ENCODE measurements at regions not wholly inside any gene's neighbourhood (a gene's known extent, or its start where the extent isn't known, plus 50 kb on each side); places are given as distances from the start of the nearest gene placed in this dataset.

DNA sequence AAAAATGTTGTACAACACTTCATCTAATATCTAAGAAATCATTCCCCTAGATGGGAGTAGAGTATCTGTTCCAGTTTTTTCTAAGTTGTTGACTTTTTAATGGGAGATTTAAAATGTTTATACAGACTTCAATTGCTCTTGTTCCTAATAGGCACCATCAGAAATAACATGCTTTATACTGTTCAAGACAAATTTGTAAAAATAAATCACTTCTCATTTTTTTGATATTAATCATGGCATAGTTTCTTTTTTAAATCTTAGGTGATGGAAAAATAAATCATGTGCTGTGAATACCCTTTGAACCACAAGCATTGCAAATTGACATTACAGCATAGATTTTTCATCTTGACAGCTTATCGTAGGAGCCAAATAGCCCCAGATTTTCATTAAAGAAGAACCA is 473.5 kb upstream of the MGAT4C start:
- no peak for DNase-seq
- no peaks in the 10 kb centered on the region for H3K4me1 ChIP-seq (ENCODE audit: control extremely low read depth in 1 of 4, control insufficient read depth in 4 of 4, insufficient read depth in 4 of 4, low read length in 3 of 4)
- ChIA-PET CTCF (no interaction called here), POLR2A (no interaction called here)
- WGBS (ENCODE audit: insufficient coverage), result no CpG with 5 or more reads among the region's 1 CpG
- H3K36me3 ChIP-seq (ENCODE audit: control insufficient read depth in 4 of 4, insufficient read depth in 4 of 4, low read length in 3 of 4), result no peaks in the 10 kb centered on the region
- H3K27me3 ChIP-seq (replicated peaks in 2 of 5; ENCODE audit: control insufficient read depth in 4 of 5, insufficient read depth in 5 of 5, low read length in 4 of 5), result no peaks in the 10 kb centered on the region
- H3K27ac ChIP-seq (ENCODE audit: insufficient read depth in 1 of 2, low read depth in 1 of 2, low read length in 2 of 2, poor library complexity in 1 of 2, severe bottlenecking in 2 of 2), result no peak overlapping the region
- H3K4me3 ChIP-seq (ENCODE audit: control insufficient read depth in 1 of 7, extremely low read depth in 1 of 7, insufficient read depth in 4 of 7, low read depth in 2 of 7, low read length in 6 of 7), result no peak overlapping the region
- no peaks in the 10 kb centered on the region for H3K9me3 ChIP-seq (ENCODE audit: control extremely low read depth in 1 of 5, control insufficient read depth in 4 of 5, insufficient read depth in 2 of 5, low read depth in 1 of 5, low read length in 4 of 5)

DNA sequence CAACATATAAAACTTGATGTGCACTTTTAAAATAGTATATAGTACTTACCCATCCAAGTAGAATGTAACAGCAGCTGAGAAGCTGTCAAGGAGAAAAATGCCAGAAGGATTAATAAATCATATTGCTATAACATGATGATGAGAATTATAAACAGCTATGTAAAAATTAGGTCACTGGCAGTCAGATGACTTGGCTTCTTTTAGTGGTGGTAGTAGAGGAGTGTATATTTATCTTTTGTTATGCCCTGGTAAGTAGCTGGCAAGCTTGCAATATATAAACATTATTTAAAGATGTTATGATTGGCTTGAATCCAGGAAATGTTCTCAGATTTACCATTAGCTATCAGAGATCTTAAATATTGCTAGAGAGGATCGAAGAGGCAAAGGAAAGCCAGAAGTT is 471.0 kb upstream of the MGAT4C start:
- Histone ChIP-seq H3K27ac (ENCODE audit: insufficient read depth in 1 of 2, low read depth in 1 of 2, low read length in 2 of 2, poor library complexity in 1 of 2, severe bottlenecking in 2 of 2) (no peak overlapping the region), H3K27me3 (replicated peaks in 2 of 5; ENCODE audit: control insufficient read depth in 4 of 5, insufficient read depth in 5 of 5, low read length in 4 of 5) (no peaks in the 10 kb centered on the region), H3K36me3 (ENCODE audit: control insufficient read depth in 4 of 4, insufficient read depth in 4 of 4, low read length in 3 of 4) (no peaks in the 10 kb centered on the region), H3K9me3 (ENCODE audit: control extremely low read depth in 1 of 5, control insufficient read depth in 4 of 5, insufficient read depth in 2 of 5, low read depth in 1 of 5, low read length in 4 of 5) (no peaks in the 10 kb centered on the region), H3K4me1 (ENCODE audit: control extremely low read depth in 1 of 4, control insufficient read depth in 4 of 4, insufficient read depth in 4 of 4, low read length in 3 of 4) (no peaks in the 10 kb centered on the region), H3K4me3 (ENCODE audit: control insufficient read depth in 1 of 7, extremely low read depth in 1 of 7, insufficient read depth in 4 of 7, low read depth in 2 of 7, low read length in 6 of 7) (no peak overlapping the region)
- no CpG with 5 or more reads among the region's 1 CpG for WGBS (ENCODE audit: insufficient coverage)
- no peak for DNase-seq
- ChIA-PET CTCF (no interaction called here), POLR2A (no interaction called here)

GRCh38 chr12:86724716-86725115 is 468.5 kb upstream of the MGAT4C start:
- Histone ChIP-seq H3K27me3 (replicated peaks in 2 of 5; ENCODE audit: control insufficient read depth in 4 of 5, insufficient read depth in 5 of 5, low read length in 4 of 5) (no peaks in the 10 kb centered on the region), H3K9me3 (ENCODE audit: control extremely low read depth in 1 of 5, control insufficient read depth in 4 of 5, insufficient read depth in 2 of 5, low read depth in 1 of 5, low read length in 4 of 5) (no peaks in the 10 kb centered on the region), H3K4me1 (ENCODE audit: control extremely low read depth in 1 of 4, control insufficient read depth in 4 of 4, insufficient read depth in 4 of 4, low read length in 3 of 4) (no peaks in the 10 kb centered on the region), H3K36me3 (ENCODE audit: control insufficient read depth in 4 of 4, insufficient read depth in 4 of 4, low read length in 3 of 4) (no peaks in the 10 kb centered on the region), H3K27ac (ENCODE audit: insufficient read depth in 1 of 2, low read depth in 1 of 2, low read length in 2 of 2, poor library complexity in 1 of 2, severe bottlenecking in 2 of 2) (no peak overlapping the region), H3K4me3 (ENCODE audit: control insufficient read depth in 1 of 7, extremely low read depth in 1 of 7, insufficient read depth in 4 of 7, low read depth in 2 of 7, low read length in 6 of 7) (no peak overlapping the region)
- no peak for DNase-seq
- POLR2A ChIA-PET, result no interaction called here
- CTCF ChIA-PET, result interaction anchor here (0.6 kb wide), 1 partner anchor 685 kb away, joined by 3 read pairs; no protein-coding TSS in a partner anchor
- no CpG with 5 or more reads among the region's 1 CpG for WGBS (ENCODE audit: insufficient coverage)

- Histone ChIP-seq H3K4me3 (ENCODE audit: control insufficient read depth in 1 of 7, extremely low read depth in 1 of 7, insufficient read depth in 4 of 7, low read depth in 2 of 7, low read length in 6 of 7) (no peak overlapping the region), H3K27ac (ENCODE audit: insufficient read depth in 1 of 2, low read depth in 1 of 2, low read length in 2 of 2, poor library complexity in 1 of 2, severe bottlenecking in 2 of 2) (no peak overlapping the region), H3K4me1 (ENCODE audit: control extremely low read depth in 1 of 4, control insufficient read depth in 4 of 4, insufficient read depth in 4 of 4, low read length in 3 of 4) (no peaks in the 10 kb centered on the region), H3K36me3 (ENCODE audit: control insufficient read depth in 4 of 4, insufficient read depth in 4 of 4, low read length in 3 of 4) (no peaks in the 10 kb centered on the region), H3K27me3 (replicated peaks in 2 of 5; ENCODE audit: control insufficient read depth in 4 of 5, insufficient read depth in 5 of 5, low read length in 4 of 5) (no peaks in the 10 kb centered on the region), H3K9me3 (ENCODE audit: control extremely low read depth in 1 of 5, control insufficient read depth in 4 of 5, insufficient read depth in 2 of 5, low read depth in 1 of 5, low read length in 4 of 5) (no peaks in the 10 kb centered on the region)
- ChIA-PET POLR2A (no interaction called here), CTCF (no interaction called here)
- no peak for DNase-seq
- 78% methylated on average over 2 of the region's 2 CpGs for WGBS (ENCODE audit: insufficient coverage)
Measured at GRCh38 chr12:86723326-86723725, 467.1 kb upstream of the MGAT4C start.

- Histone ChIP-seq H3K4me3 (ENCODE audit: control insufficient read depth in 1 of 7, extremely low read depth in 1 of 7, insufficient read depth in 4 of 7, low read depth in 2 of 7, low read length in 6 of 7) (no peak overlapping the region), H3K36me3 (ENCODE audit: control insufficient read depth in 4 of 4, insufficient read depth in 4 of 4, low read length in 3 of 4) (no peaks in the 10 kb centered on the region), H3K9me3 (ENCODE audit: control extremely low read depth in 1 of 5, control insufficient read depth in 4 of 5, insufficient read depth in 2 of 5, low read depth in 1 of 5, low read length in 4 of 5) (no peaks in the 10 kb centered on the region), H3K4me1 (ENCODE audit: control extremely low read depth in 1 of 4, control insufficient read depth in 4 of 4, insufficient read depth in 4 of 4, low read length in 3 of 4) (no peaks in the 10 kb centered on the region), H3K27me3 (replicated peaks in 2 of 5; ENCODE audit: control insufficient read depth in 4 of 5, insufficient read depth in 5 of 5, low read length in 4 of 5) (no peaks in the 10 kb centered on the region), H3K27ac (ENCODE audit: insufficient read depth in 1 of 2, low read depth in 1 of 2, low read length in 2 of 2, poor library complexity in 1 of 2, severe bottlenecking in 2 of 2) (no peak overlapping the region)
- CTCF ChIA-PET, result no interaction called here
- POLR2A ChIA-PET, result no interaction called here
- 82% methylated on average over 3 of the region's 5 CpGs for WGBS (ENCODE audit: insufficient coverage)
- no peak for DNase-seq
Measured at GRCh38 chr12:86721713-86722397, 465.7 kb upstream of the MGAT4C start.

GRCh38 chr12:86719381-86719780 is 463.2 kb upstream of the MGAT4C start:
- no peaks in the 10 kb centered on the region for H3K36me3 ChIP-seq (ENCODE audit: control insufficient read depth in 4 of 4, insufficient read depth in 4 of 4, low read length in 3 of 4)
- no peaks in the 10 kb centered on the region for H3K27me3 ChIP-seq (replicated peaks in 2 of 5; ENCODE audit: control insufficient read depth in 4 of 5, insufficient read depth in 5 of 5, low read length in 4 of 5)
- ChIA-PET CTCF (no interaction called here), POLR2A (no interaction called here)
- H3K9me3 ChIP-seq (ENCODE audit: control extremely low read depth in 1 of 5, control insufficient read depth in 4 of 5, insufficient read depth in 2 of 5, low read depth in 1 of 5, low read length in 4 of 5), result no peaks in the 10 kb centered on the region
- H3K4me3 ChIP-seq (ENCODE audit: control insufficient read depth in 1 of 7, extremely low read depth in 1 of 7, insufficient read depth in 4 of 7, low read depth in 2 of 7, low read length in 6 of 7), result no peak overlapping the region
- no CpG with 5 or more reads among the region's 1 CpG for WGBS (ENCODE audit: insufficient coverage)
- H3K27ac ChIP-seq (ENCODE audit: insufficient read depth in 1 of 2, low read depth in 1 of 2, low read length in 2 of 2, poor library complexity in 1 of 2, severe bottlenecking in 2 of 2), result no peak overlapping the region
- H3K4me1 ChIP-seq (ENCODE audit: control extremely low read depth in 1 of 4, control insufficient read depth in 4 of 4, insufficient read depth in 4 of 4, low read length in 3 of 4), result no peaks in the 10 kb centered on the region
- DNase-seq, result no peak

DNA sequence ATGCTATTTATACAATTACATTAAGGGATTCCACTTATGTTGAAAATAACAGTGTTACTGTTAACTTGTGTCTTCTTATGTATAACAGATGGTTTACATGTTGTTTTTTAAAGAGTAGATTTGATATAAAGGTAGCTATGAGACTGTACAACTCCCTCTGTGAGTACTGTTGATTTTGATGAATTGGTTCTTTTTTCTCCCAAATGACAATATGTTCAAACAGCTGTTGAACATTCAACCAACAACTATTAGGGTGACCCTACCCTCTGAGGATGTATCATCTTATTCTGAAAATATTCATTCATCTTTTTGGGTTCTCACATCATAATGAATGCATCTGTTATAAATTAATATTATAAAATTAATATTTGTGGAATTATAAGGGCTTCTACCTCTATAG is 456.9 kb upstream of the MGAT4C start:
- Histone ChIP-seq H3K4me1 (ENCODE audit: control extremely low read depth in 1 of 4, control insufficient read depth in 4 of 4, insufficient read depth in 4 of 4, low read length in 3 of 4) (no peaks in the 10 kb centered on the region), H3K27me3 (replicated peaks in 2 of 5; ENCODE audit: control insufficient read depth in 4 of 5, insufficient read depth in 5 of 5, low read length in 4 of 5) (no peaks in the 10 kb centered on the region), H3K4me3 (ENCODE audit: control insufficient read depth in 1 of 7, extremely low read depth in 1 of 7, insufficient read depth in 4 of 7, low read depth in 2 of 7, low read length in 6 of 7) (no peak overlapping the region), H3K9me3 (ENCODE audit: control extremely low read depth in 1 of 5, control insufficient read depth in 4 of 5, insufficient read depth in 2 of 5, low read depth in 1 of 5, low read length in 4 of 5) (no peaks in the 10 kb centered on the region), H3K27ac (ENCODE audit: insufficient read depth in 1 of 2, low read depth in 1 of 2, low read length in 2 of 2, poor library complexity in 1 of 2, severe bottlenecking in 2 of 2) (no peak overlapping the region), H3K36me3 (ENCODE audit: control insufficient read depth in 4 of 4, insufficient read depth in 4 of 4, low read length in 3 of 4) (no peaks in the 10 kb centered on the region)
- ChIA-PET POLR2A (no interaction called here), CTCF (interaction anchor here (0.6 kb wide), 1 partner anchor 17 kb away, joined by 4 read pairs; no protein-coding TSS in a partner anchor)
- no peak for DNase-seq

Measured in common myeloid progenitor, CD34-positive (primary cell).